Activated T-helper 2 cell treated with anti-CD3 and anti-CD28 coated beads, Interferon-gamma antibody, Interleukin-2, Interleukin-4, amounts not matched to agents 10 μg/mL and 5 μg/mL and 100 μg/mL, durations not matched to agents 14 hours and 24 hours and 36 hours (primary cell): ENCODE measurements at regions not wholly inside any gene's neighbourhood (a gene's known extent, or its start where the extent isn't known, plus 50 kb on each side); places are given as distances from the start of the nearest gene placed in this dataset.

ENCODE experiments used
- DNase-seq: peaks from one replicate; pipeline ENCODE4 v3.0.0; 2021; ENCODE audit warnings: low spot score
- H3K27ac Mint-ChIP-seq: one replicate; pipeline ENCODE4 v1.8.0; 2021; ENCODE audit warnings: mixed read lengths
- H3K27me3 Mint-ChIP-seq: one replicate; pipeline ENCODE4 v1.8.0; 2021; ENCODE audit warnings: low read depth, mixed read lengths
- H3K36me3 Mint-ChIP-seq: one replicate; pipeline ENCODE4 v1.8.0; 2021; ENCODE audit warnings: low read depth, mixed read lengths
- H3K4me1 Mint-ChIP-seq: one replicate; pipeline ENCODE4 v1.8.0; 2021; ENCODE audit warnings: low read depth, mixed read lengths
- H3K4me3 Mint-ChIP-seq: one replicate; pipeline ENCODE4 v1.8.0; 2021; ENCODE audit warnings: low read depth, mild to moderate bottlenecking, moderate library complexity, mixed read lengths
- H3K9me3 Mint-ChIP-seq: one replicate; pipeline ENCODE4 v1.8.0; 2021; ENCODE audit warnings: mixed read lengths
- intact Hi-C: fragments of 100-400 bp; cut with micrococcal nuclease; formaldehyde crosslinking; loops from one replicate; pipeline ENCODE4 v1.15.1; 2023

GRCh38 chr6:97422171-97422570 is 139.2 kb upstream of the MMS22L start:
- Mint-ChIP-seq H3K4me1 (no peaks in the 10 kb centered on the region), H3K27ac (no peak overlapping the region), H3K27me3 (peaks cover 2% of the 10 kb centered on the region), H3K36me3 (no peaks in the 10 kb centered on the region), H3K9me3 (no peaks in the 10 kb centered on the region), H3K4me3 (no peak overlapping the region)
- DNase-seq = no peak
- intact Hi-C loops = no loop called here

- H3K4me1 Mint-ChIP-seq = no peaks in the 10 kb centered on the region
- no peaks in the 10 kb centered on the region for H3K36me3 Mint-ChIP-seq
- intact Hi-C loops = no loop called here
- H3K27me3 Mint-ChIP-seq = peaks cover 2% of the 10 kb centered on the region
- no peak overlapping the region for H3K4me3 Mint-ChIP-seq
- H3K27ac Mint-ChIP-seq = no peak overlapping the region
- H3K9me3 Mint-ChIP-seq = no peaks in the 10 kb centered on the region
- DNase-seq = no peak
These were observed 140.2 kb upstream of the MMS22L start for GRCh38 chr6:97423190-97423589.

DNA sequence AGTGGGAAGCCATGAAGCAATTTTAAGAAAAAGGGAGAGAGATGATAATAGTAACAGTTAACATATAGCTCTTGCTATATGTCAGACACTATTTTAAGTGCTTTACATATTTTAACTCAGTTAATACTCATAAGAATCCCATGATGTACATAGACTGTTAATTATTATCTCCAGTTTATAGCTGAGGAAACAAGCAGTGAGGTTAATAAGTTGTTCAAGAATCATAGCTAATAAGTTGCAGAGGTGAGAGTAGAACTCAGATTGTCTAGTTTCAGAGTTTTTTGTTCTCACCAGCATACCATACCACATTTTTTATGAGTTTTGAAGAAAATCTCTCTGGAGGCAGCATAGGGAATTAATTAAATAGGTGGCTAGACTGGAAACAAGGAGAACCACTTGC is 144.6 kb upstream of the MMS22L start:
- Mint-ChIP-seq H3K4me3 (no peak overlapping the region), H3K4me1 (no peaks in the 10 kb centered on the region), H3K27ac (no peak overlapping the region), H3K36me3 (no peaks in the 10 kb centered on the region), H3K27me3 (no peaks in the 10 kb centered on the region), H3K9me3 (no peaks in the 10 kb centered on the region)
- intact Hi-C loops = no loop called here
- no peak for DNase-seq

GRCh38 chr6:97437087-97437486 is 154.1 kb upstream of the MMS22L start:
- Mint-ChIP-seq H3K9me3 (no peaks in the 10 kb centered on the region), H3K27me3 (peaks cover 3% of the 10 kb centered on the region), H3K4me1 (no peaks in the 10 kb centered on the region), H3K27ac (no peak overlapping the region), H3K36me3 (no peaks in the 10 kb centered on the region), H3K4me3 (no peak overlapping the region)
- intact Hi-C loops = no loop called here
- DNase-seq = no peak

DNA sequence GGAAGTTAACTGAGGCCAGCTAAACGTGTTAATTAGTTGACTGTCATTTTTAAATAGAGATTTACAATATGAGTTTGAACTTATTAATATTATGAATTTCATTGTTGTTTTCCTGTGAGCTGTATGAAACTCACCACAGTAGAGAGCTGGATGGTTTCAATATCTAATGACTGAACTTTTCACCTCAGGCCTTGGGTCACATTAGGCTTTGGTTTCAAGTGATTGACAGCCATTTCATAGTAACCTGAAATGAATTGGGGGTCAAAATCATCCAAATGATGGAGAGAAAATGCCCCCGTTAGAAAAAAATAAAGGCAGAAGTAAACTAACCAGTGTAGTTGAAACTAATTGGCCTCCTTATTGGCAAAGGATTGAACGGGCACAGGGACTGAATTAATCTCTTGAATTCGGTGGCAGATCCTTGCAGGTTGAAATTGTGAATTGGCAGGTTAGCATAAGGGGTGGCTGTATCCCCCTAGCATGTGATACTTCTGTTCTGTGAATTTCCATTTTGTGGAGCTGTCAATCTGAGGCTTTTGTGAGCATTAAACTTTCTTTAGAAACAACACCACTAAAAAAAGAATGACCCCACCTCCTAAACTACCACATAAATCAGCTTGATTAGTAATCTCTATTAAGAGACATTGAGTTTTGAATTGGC is 155.1 kb upstream of the MMS22L start:
- Mint-ChIP-seq H3K4me3 (no peak overlapping the region), H3K9me3 (no peaks in the 10 kb centered on the region), H3K4me1 (no peaks in the 10 kb centered on the region), H3K27ac (no peak overlapping the region), H3K27me3 (peaks cover 3% of the 10 kb centered on the region), H3K36me3 (no peaks in the 10 kb centered on the region)
- DNase-seq = no peak
- intact Hi-C loops = no loop called here

- Mint-ChIP-seq H3K4me3 (no peak overlapping the region), H3K4me1 (no peaks in the 10 kb centered on the region), H3K9me3 (no peaks in the 10 kb centered on the region), H3K27me3 (peaks cover 3% of the 10 kb centered on the region), H3K27ac (no peak overlapping the region), H3K36me3 (no peaks in the 10 kb centered on the region)
- no peak for DNase-seq
- intact Hi-C loops = no loop called here
These were observed 157.7 kb upstream of the MMS22L start for GRCh38 chr6:97440590-97441176.

GRCh38 chr6:97443408-97444080 is 160.5 kb upstream of the MMS22L start:
- Mint-ChIP-seq H3K4me1 (no peaks in the 10 kb centered on the region), H3K4me3 (no peak overlapping the region), H3K36me3 (no peaks in the 10 kb centered on the region), H3K27ac (no peak overlapping the region), H3K9me3 (no peaks in the 10 kb centered on the region), H3K27me3 (peaks cover 10% of the 10 kb centered on the region)
- no peak for DNase-seq
- intact Hi-C loops = no loop called here

- Mint-ChIP-seq H3K4me1 (no peaks in the 10 kb centered on the region), H3K27me3 (peaks cover 9% of the 10 kb centered on the region), H3K27ac (no peak overlapping the region), H3K36me3 (no peaks in the 10 kb centered on the region), H3K4me3 (no peak overlapping the region), H3K9me3 (no peaks in the 10 kb centered on the region)
- no peak for DNase-seq
- intact Hi-C loops = no loop called here
These were observed 162.4 kb upstream of the MMS22L start for GRCh38 chr6:97445407-97445806.

- Mint-ChIP-seq H3K27me3 (peaks cover 6% of the 10 kb centered on the region), H3K9me3 (no peaks in the 10 kb centered on the region), H3K4me1 (no peaks in the 10 kb centered on the region), H3K36me3 (no peaks in the 10 kb centered on the region), H3K27ac (no peak overlapping the region), H3K4me3 (no peak overlapping the region)
- intact Hi-C loops = no loop called here
- no peak for DNase-seq
These were observed 166.5 kb upstream of the MMS22L start for GRCh38 chr6:97449444-97449966.

DNA sequence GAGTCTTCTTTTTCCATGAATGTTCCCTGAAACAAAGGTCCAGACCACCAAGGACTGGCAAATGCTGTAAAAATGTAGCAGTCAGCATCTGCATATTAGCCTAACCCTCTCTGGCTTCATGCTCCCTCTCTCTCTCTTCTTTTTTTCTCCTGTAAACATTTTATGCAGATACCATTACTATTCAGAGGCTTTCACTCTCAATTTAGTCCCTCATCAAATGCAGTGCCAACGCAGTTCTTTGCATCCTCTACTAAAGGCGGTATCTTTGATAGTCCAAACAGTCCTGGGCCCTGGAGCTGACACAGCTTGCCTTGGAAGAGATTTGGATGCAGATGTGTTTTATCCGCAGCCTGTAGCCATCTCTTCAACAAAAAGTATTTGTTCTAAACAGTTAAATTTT is 167.1 kb upstream of the MMS22L start:
- no peaks in the 10 kb centered on the region for H3K9me3 Mint-ChIP-seq
- no peak overlapping the region for H3K4me3 Mint-ChIP-seq

GRCh38 chr6:97456070-97456469 is 173.1 kb upstream of the MMS22L start:
- Mint-ChIP-seq H3K4me1 (no peaks in the 10 kb centered on the region), H3K36me3 (no peaks in the 10 kb centered on the region), H3K27ac (no peak overlapping the region), H3K4me3 (no peak overlapping the region), H3K9me3 (no peaks in the 10 kb centered on the region), H3K27me3 (no peaks in the 10 kb centered on the region)
- no peak for DNase-seq
- intact Hi-C loops = no loop called here

More for the DNA sequence above, 167.1 kb upstream of the MMS22L start:
- intact Hi-C loops = no loop called here
- Mint-ChIP-seq H3K27ac (no peak overlapping the region), H3K27me3 (peaks cover 6% of the 10 kb centered on the region), H3K4me1 (no peaks in the 10 kb centered on the region), H3K36me3 (no peaks in the 10 kb centered on the region)
- DNase-seq = no peak

DNA sequence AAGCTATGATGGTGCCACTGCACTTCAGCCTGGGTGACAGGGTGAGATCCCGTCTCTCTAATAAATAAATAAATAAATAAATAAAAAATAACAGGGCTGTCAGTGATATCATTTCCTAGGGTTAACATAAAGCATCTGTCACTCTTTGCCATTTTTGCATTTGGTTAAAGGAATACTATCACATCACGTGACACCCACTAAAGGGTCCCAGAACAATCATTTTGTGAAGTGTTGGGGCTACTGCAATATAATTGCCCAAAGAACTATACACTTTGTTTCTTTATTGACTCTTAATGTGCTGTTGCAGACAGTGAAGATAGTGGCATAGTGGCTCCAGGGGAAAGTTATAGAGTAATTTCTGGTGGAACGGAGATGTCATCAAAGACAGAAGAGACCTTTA is 176.5 kb upstream of the MMS22L start:
- intact Hi-C loops = no loop called here
- no peak for DNase-seq
- no peak overlapping the region for H3K27ac Mint-ChIP-seq
- H3K4me3 Mint-ChIP-seq = no peak overlapping the region
- H3K36me3 Mint-ChIP-seq = no peaks in the 10 kb centered on the region
- H3K9me3 Mint-ChIP-seq = no peaks in the 10 kb centered on the region
- H3K4me1 Mint-ChIP-seq = no peaks in the 10 kb centered on the region
- no peaks in the 10 kb centered on the region for H3K27me3 Mint-ChIP-seq

GRCh38 chr6:97459986-97460385 is 177.0 kb upstream of the MMS22L start:
- H3K27me3 Mint-ChIP-seq = peaks cover 2% of the 10 kb centered on the region
- intact Hi-C loops = no loop called here
- no peaks in the 10 kb centered on the region for H3K9me3 Mint-ChIP-seq
- H3K36me3 Mint-ChIP-seq = no peaks in the 10 kb centered on the region
- DNase-seq = no peak
- H3K4me3 Mint-ChIP-seq = no peak overlapping the region
- H3K27ac Mint-ChIP-seq = no peak overlapping the region
- no peaks in the 10 kb centered on the region for H3K4me1 Mint-ChIP-seq
